ENCODE measurements at regions not wholly inside any gene's neighbourhood (a gene's known extent, or its start where the extent isn't known, plus 50 kb on each side); places are given as distances from the start of the nearest gene placed in this dataset.
"Not testable (repeated sequence)": the region's sequence is repeated elsewhere in the genome, so short reads cannot be mapped to it uniquely, and the experiment has no call there.

- no peak for FAIRE-seq
Measured at GRCh38 chr11:87866951-87867350, 308.3 kb downstream of the RAB38 start.

- FAIRE-seq, result no peak
Measured at GRCh38 chr11:87861030-87861429, 314.2 kb downstream of the RAB38 start.

- FAIRE-seq, result no peak
Measured at GRCh38 chr11:87859636-87860035, 315.6 kb downstream of the RAB38 start.

- FAIRE-seq, result no peak
Measured at GRCh38 chr11:87851827-87852226, 323.4 kb downstream of the RAB38 start.

- FAIRE-seq, result no peak
Measured at GRCh38 chr11:87851234-87851633, 324.0 kb downstream of the RAB38 start.

- no peak for FAIRE-seq
Measured at GRCh38 chr11:87849216-87849615, 326.0 kb downstream of the RAB38 start.

GRCh38 chr11:87840786-87841185 lies 334.5 kb downstream of the RAB38 start:
- no peak for FAIRE-seq

GRCh38 chr11:87832211-87832610 lies 343.0 kb downstream of the RAB38 start:
- no peak for FAIRE-seq

- no peak for FAIRE-seq
Measured at GRCh38 chr11:87820011-87820410, 355.2 kb downstream of the RAB38 start.

GRCh38 chr11:87819151-87819550 lies 356.1 kb downstream of the RAB38 start:
- no peak for FAIRE-seq

GRCh38 chr11:87812571-87813365 lies 362.5 kb downstream of the RAB38 start:
- no peak for FAIRE-seq

GRCh38 chr11:87810486-87810885 lies 364.8 kb downstream of the RAB38 start:
- FAIRE-seq, result no peak

- FAIRE-seq, result no peak
Measured at GRCh38 chr11:87809256-87809655, 366.0 kb downstream of the RAB38 start.

GRCh38 chr11:87804176-87804575 lies 371.1 kb downstream of the RAB38 start:
- no peak for FAIRE-seq

GRCh38 chr11:87803748-87804147 lies 371.5 kb downstream of the RAB38 start:
- FAIRE-seq, result no peak

GRCh38 chr11:87784862-87785261 lies 390.4 kb downstream of the RAB38 start:
- FAIRE-seq, result not testable (repeated sequence)

- no peak for FAIRE-seq
Measured at GRCh38 chr11:87780068-87780413, 395.2 kb downstream of the RAB38 start.

- FAIRE-seq, result no peak
Measured at GRCh38 chr11:87779276-87780067, 395.8 kb downstream of the RAB38 start.

GRCh38 chr11:87778357-87778756 lies 396.9 kb downstream of the RAB38 start:
- no peak for FAIRE-seq

- FAIRE-seq, result no peak
Measured at GRCh38 chr11:87775036-87775435, 400.2 kb downstream of the RAB38 start.

- no peak for FAIRE-seq
Measured at GRCh38 chr11:87769661-87770060, 405.6 kb downstream of the RAB38 start.

GRCh38 chr11:87767615-87768014 lies 407.6 kb downstream of the RAB38 start:
- no peak for FAIRE-seq

- not testable (repeated sequence) for FAIRE-seq
Measured at GRCh38 chr11:87764075-87764474, 411.2 kb downstream of the RAB38 start.

- no peak for FAIRE-seq
Measured at GRCh38 chr11:87754685-87755084, 420.6 kb downstream of the RAB38 start.

Data from G401.6 (cell line).